Psoas muscle (tissue), 7 donors: ENCODE measurements at regions not wholly inside any gene's neighbourhood (a gene's known extent, or its start where the extent isn't known, plus 50 kb on each side); places are given as distances from the start of the nearest gene placed in this dataset.

Source experiments
- ATAC-seq, 4 donors: fragments of 200-7000 bp; cut with Tn5 transposase; one replicate each; pipeline ENCODE4 v1.9.1; 2020; ENCODE audit warnings: moderate library complexity in 3 of 4, mild to moderate bottlenecking in 2 of 4
- DNase-seq, 2 donors: peaks; one replicate each; pipeline ENCODE4 v3.0.0-alpha.2; 2020
- H3K27ac ChIP-seq: fragments of 200-600 bp; one replicate; pipeline ENCODE4 v1.8.0; 2022
- H3K27me3 ChIP-seq, 3 donors: fragments of 200-600 bp in 1 of 3; one replicate each; pipeline versions ENCODE4 v1.6.1 to v1.8.0; 2013 to 2022; ENCODE audit warnings: low read length in 2 of 3, mild to moderate bottlenecking in 2 of 3, moderate library complexity in 1 of 3; ENCODE audit not compliant: insufficient read depth in 3 of 3
- H3K36me3 ChIP-seq, 2 donors: fragments of 200-600 bp in 1 of 2; one replicate each; pipeline versions ENCODE4 v1.6.1 to v1.8.0; 2013 to 2022; ENCODE audit warnings: low read depth in 1 of 2, mild to moderate bottlenecking in 1 of 2, moderate library complexity in 1 of 2; ENCODE audit not compliant: insufficient read depth in 1 of 2
- H3K4me1 ChIP-seq: fragments of 200-600 bp; one replicate; pipeline ENCODE4 v1.8.0; 2022
- H3K4me3 ChIP-seq: fragments of 200-600 bp; one replicate; pipeline ENCODE4 v1.8.0; 2022; ENCODE audit warnings: mild to moderate bottlenecking
- H3K9me3 ChIP-seq: fragments of 200-600 bp; one replicate; pipeline ENCODE4 v1.8.0; 2022
- WGBS, 3 donors: extraction: QIAGEN DNeasy Blood & Tissue Kit; methylation state at CpG; one replicate each; pipeline versions ENCODE4 v1.1.6 to v1.1.7; 2013; 5-methylcytosine and 5-hydroxymethylcytosine counted together
- intact Hi-C, 2 donors: fragments of 100-400 bp; cut with DNase I; formaldehyde crosslinking; loops; one replicate each; pipeline versions ENCODE4 v1.11.0 to v1.14.2; 2022
- TF ChIP-seq, protein P1 (sequence below): fragments of 200-600 bp; IDR thresholded peaks from one replicate; pipeline ENCODE4 v1.8.0; 2022; ENCODE audit warnings: antibody characterized with exemption
- donor health status: healthy with polysubstance abuse.
- donor health status: DM: no; HTN: no; CAD: no; lungs with moderate emphysema.
- donor health status: Bipolar disorder and iron deficiency.
- donor health status: healthy.
- donor health status: DM: yes; HTN: yes; CAD: no.
- donor health status: DM: no; HTN: no; CAD: no.
- donor health status: DM: yes; HTN: yes; CAD: no.

DNA sequence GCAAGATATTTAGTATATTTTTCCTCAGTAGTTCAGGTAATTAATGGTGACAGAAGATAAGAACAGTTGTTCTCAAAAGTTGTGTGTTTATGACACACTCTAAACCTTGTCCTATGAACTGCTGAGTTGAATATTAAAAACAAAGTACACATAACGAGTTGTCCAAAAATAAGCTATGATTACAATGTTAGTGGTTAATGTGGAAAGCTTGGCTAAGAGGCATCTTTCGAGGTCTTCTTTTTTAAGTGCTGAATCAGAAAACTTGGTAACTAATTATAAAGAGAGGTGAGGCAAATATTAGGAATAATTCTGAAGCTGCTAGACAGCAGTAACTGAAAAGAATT, 1088.7 kb downstream of the SUCLG1 start:
- H3K9me3 ChIP-seq = no peaks in the 10 kb centered on the region
- intact Hi-C loops = no loop called here
- H3K27ac ChIP-seq = no peak overlapping the region
- TF ChIP-seq, protein P1, sequence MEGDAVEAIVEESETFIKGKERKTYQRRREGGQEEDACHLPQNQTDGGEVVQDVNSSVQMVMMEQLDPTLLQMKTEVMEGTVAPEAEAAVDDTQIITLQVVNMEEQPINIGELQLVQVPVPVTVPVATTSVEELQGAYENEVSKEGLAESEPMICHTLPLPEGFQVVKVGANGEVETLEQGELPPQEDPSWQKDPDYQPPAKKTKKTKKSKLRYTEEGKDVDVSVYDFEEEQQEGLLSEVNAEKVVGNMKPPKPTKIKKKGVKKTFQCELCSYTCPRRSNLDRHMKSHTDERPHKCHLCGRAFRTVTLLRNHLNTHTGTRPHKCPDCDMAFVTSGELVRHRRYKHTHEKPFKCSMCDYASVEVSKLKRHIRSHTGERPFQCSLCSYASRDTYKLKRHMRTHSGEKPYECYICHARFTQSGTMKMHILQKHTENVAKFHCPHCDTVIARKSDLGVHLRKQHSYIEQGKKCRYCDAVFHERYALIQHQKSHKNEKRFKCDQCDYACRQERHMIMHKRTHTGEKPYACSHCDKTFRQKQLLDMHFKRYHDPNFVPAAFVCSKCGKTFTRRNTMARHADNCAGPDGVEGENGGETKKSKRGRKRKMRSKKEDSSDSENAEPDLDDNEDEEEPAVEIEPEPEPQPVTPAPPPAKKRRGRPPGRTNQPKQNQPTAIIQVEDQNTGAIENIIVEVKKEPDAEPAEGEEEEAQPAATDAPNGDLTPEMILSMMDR = no peak
- no peaks in the 10 kb centered on the region for H3K27me3 ChIP-seq
- DNase-seq (no peak), ATAC-seq (no peak)
- H3K36me3 ChIP-seq = no peaks in the 10 kb centered on the region
- H3K4me3 ChIP-seq = no peak overlapping the region
- WGBS, 3 donors = 40 to 64% (median 50%) methylated on average over 2 of the region's 2 CpGs
- H3K4me1 ChIP-seq = no peaks in the 10 kb centered on the region

DNA sequence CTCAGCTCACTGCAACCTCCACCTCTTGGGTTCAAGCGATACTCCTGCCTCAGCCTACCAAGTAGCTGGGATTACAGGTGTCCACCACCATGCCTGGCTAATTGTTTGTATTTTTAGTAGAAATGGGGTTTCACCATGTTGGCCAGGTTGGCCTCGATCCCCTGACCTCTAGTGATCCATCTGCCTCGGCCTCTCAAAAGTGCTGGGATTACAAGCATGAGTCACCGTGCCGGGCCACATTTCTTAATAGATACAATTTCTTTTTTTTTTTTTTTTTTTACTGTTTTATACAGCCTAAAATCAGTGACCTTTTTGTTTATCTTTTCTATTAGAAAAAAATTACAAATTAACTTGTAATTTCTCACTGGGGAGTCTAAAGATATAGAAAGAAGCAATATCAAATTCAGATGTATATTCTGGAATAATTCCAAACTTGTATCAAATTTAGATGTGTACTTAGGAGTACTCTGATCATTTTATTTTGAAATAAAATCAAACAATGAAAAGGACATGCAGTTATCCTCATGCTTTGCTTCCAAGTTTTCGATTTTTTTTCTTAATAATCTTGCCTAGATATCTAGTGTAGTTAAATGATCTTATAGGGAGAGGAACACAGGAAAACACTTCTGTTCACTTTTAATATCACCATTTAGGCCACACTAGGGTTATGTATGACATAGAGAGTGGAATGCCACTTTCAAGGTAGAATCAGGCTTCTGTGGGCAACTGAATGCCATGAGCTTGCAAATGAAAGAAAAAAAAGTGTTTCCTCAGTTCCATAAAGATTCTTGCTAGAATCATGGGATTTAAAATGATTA, 1089.3 kb downstream of the SUCLG1 start:
- Histone ChIP-seq H3K4me1 (no peaks in the 10 kb centered on the region), H3K9me3 (no peaks in the 10 kb centered on the region), H3K27me3 (no peaks in the 10 kb centered on the region), H3K27ac (no peak overlapping the region), H3K36me3 (no peaks in the 10 kb centered on the region), H3K4me3 (no peak overlapping the region)
- WGBS, 3 donors = 69 to 75% (median 74%) methylated on average over 6 of the region's 6 CpGs
- no peak for ATAC-seq
- TF ChIP-seq, protein P1 = no peak
- intact Hi-C loops = no loop called here
- no peak for DNase-seq

DNA sequence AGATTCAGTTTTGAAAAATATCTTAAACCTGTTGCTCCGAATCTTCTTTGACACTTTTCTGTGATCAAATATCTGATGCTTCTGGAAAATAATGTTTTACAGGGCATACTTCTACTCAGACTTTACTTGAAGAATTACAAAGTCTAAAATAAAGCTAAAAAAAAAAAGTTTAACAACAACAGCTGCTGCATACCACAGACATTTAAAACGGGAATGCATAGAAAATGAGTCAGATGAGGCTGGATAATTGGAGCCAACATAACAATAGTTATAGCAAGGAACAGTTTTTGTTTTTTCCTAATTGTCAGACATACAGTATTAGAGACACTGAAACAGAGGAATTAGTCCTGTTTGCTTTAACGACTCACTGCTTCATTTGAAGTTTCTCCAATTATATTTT, 1090.2 kb downstream of the SUCLG1 start:
- intact Hi-C loops = no loop called here
- no peak for DNase-seq
- no peak for ATAC-seq
- Histone ChIP-seq H3K27me3 (no peaks in the 10 kb centered on the region), H3K27ac (no peak overlapping the region), H3K4me1 (no peaks in the 10 kb centered on the region), H3K4me3 (no peak overlapping the region), H3K9me3 (no peaks in the 10 kb centered on the region), H3K36me3 (no peaks in the 10 kb centered on the region)
- TF ChIP-seq, protein P1 = no peak
- WGBS, 3 donors = 24 to 30% (median 26%) methylated on average over 3 of the region's 3 CpGs

DNA sequence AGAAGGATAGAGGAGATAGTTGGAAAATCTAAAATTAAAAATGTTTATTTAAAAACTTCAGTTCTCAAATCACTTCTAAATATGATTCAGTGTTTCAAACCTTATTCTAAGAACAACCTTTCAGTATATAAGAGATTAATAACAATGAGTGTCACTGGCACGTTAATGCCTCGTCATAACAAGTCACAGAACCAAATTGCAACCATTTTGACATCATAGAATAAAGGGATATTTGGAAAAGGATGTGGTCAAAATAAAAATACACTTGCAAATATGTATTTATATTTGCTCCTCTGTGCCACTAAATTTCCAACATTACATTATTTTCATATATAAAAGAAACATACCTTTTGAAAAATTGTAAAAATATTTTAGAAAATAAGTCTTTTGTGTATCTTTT, 1090.6 kb downstream of the SUCLG1 start:
- H3K4me1 ChIP-seq = no peaks in the 10 kb centered on the region
- TF ChIP-seq, protein P1 = no peak
- intact Hi-C loops = no loop called here
- no peak for ATAC-seq
- no peak for DNase-seq
- no peaks in the 10 kb centered on the region for H3K27me3 ChIP-seq
- H3K27ac ChIP-seq = no peak overlapping the region
- H3K4me3 ChIP-seq = no peak overlapping the region
- 25 to 43% (median 27%) methylated on average over 2 of the region's 2 CpGs for WGBS, 3 donors
- H3K9me3 ChIP-seq = no peaks in the 10 kb centered on the region
- H3K36me3 ChIP-seq = no peaks in the 10 kb centered on the region

DNA sequence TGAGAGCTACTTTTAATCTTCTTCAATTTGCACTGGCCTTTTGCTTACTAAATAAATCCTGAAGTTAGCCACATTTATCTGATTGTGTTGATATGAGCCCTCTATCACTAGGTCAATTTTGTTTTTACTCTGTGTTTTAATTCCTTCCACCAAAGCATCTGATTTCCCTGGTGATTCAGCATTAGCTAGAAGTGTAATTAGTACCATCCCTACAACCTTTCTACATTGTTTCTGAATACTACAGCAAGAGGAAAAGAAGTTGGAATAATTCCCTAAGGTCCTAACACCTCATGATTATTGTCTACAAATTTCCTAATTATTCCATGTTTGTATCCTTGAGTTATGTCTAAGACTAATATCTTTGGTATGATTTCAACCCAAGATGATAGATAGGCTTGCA, 1093.6 kb downstream of the SUCLG1 start:
- intact Hi-C loops = no loop called here
- Histone ChIP-seq H3K36me3 (no peaks in the 10 kb centered on the region), H3K27me3 (no peaks in the 10 kb centered on the region), H3K4me3 (no peak overlapping the region), H3K27ac (no peak overlapping the region), H3K9me3 (no peaks in the 10 kb centered on the region), H3K4me1 (no peaks in the 10 kb centered on the region)
- DNase-seq = no peak
- TF ChIP-seq, protein P1 = no peak
- ATAC-seq = no peak
